Panc1 (cell line): ENCODE measurements at regions not wholly inside any gene's neighbourhood (a gene's known extent, or its start where the extent isn't known, plus 50 kb on each side); places are given as distances from the start of the nearest gene placed in this dataset.

Source experiments
- CTCF ChIP-seq: fragments of 450-650 bp; IDR thresholded peaks from 2 replicates; pipeline ENCODE4 v1.5.1; 2017; ENCODE audit warnings: mild to moderate bottlenecking
- POLR2AphosphoS5 ChIP-seq: IDR thresholded peaks from 2 replicates; pipeline ENCODE4 v1.6.1; 2012; ENCODE audit warnings: mild to moderate bottlenecking, low read depth, low read length, moderate library complexity
- REST ChIP-seq, 2 experiments: IDR thresholded peaks; 2 replicates each; pipeline ENCODE4 v1.6.1; 2011 to 2012; ENCODE audit warnings: low read depth in 2 of 2, control low read depth in 1 of 2, low read length in 1 of 2, mild to moderate bottlenecking in 1 of 2, moderate library complexity in 1 of 2; ENCODE audit not compliant: insufficient read depth in 1 of 2
- TCF7L2 ChIP-seq: IDR thresholded peaks from 2 replicates; pipeline ENCODE4 v1.6.1; 2011; ENCODE audit warnings: mild to moderate bottlenecking, low read depth, low read length, inconsistent platforms

GRCh38 chr1:195617106-195617505 is 991.1 kb downstream of the KCNT2 start:
- TF ChIP-seq CTCF (no peak), POLR2AphosphoS5 (no peak), REST (IDR thresholded peaks at IDR 0.05; ENCODE audit: insufficient read depth in 1 of 2, low read depth in 2 of 2, low read length in 1 of 2) (no peak), TCF7L2 (no peak)
